ENCODE measurements at regions not wholly inside any gene's neighbourhood (a gene's known extent, or its start where the extent isn't known, plus 50 kb on each side); places are given as distances from the start of the nearest gene placed in this dataset.

DNA sequence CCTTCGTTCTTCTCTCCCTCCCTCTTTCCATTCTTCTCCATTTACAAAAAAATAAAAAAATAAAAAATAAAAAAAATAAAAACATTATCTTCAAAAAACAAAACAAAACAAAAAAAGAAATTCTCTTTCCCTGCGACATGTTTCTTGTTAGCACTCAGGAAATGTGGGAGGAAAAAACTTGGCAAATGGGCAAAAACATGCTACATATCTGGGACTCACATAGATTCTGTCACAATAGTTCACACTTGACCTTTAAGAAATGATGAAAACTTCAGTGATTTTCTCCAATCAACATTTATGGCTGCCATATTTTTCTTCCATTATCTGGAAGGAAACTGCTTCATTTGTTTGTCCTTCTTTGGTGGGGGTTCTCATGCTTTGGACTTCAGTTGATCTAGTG, 109.3 kb downstream of the PRKAB2 start:
- TF ChIP-seq SP1 (CRISPR knock-in tag; conservative IDR thresholded peaks at IDR 0.05) (no peak), NFYB (CRISPR knock-in tag; conservative IDR thresholded peaks at IDR 0.05; ENCODE audit: low read depth) (no peak), NR2C2 (CRISPR knock-in tag; IDR thresholded peaks at IDR 0.05) (no peak)
- TF ChIP-seq, protein P1, sequence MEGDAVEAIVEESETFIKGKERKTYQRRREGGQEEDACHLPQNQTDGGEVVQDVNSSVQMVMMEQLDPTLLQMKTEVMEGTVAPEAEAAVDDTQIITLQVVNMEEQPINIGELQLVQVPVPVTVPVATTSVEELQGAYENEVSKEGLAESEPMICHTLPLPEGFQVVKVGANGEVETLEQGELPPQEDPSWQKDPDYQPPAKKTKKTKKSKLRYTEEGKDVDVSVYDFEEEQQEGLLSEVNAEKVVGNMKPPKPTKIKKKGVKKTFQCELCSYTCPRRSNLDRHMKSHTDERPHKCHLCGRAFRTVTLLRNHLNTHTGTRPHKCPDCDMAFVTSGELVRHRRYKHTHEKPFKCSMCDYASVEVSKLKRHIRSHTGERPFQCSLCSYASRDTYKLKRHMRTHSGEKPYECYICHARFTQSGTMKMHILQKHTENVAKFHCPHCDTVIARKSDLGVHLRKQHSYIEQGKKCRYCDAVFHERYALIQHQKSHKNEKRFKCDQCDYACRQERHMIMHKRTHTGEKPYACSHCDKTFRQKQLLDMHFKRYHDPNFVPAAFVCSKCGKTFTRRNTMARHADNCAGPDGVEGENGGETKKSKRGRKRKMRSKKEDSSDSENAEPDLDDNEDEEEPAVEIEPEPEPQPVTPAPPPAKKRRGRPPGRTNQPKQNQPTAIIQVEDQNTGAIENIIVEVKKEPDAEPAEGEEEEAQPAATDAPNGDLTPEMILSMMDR (IDR thresholded peaks at IDR 0.05) = no peak
